WTC11 (cell line): ENCODE measurements at regions not wholly inside any gene's neighbourhood (a gene's known extent, or its start where the extent isn't known, plus 50 kb on each side); places are given as distances from the start of the nearest gene placed in this dataset.

Experiments
- ATAC-seq: fragments of 200-7000 bp; cut with Tn5 transposase; 2 replicates; pipeline ENCODE4 v1.10.0; 2021; ENCODE audit warnings: mild to moderate bottlenecking, moderate library complexity
- CTCF ChIA-PET: fragments of 300-600 bp; sonication (Branson Sonifier 250); formaldehyde crosslinking; loops from one replicate; lab custom pipeline; 2021; ENCODE audit warnings: antibody characterized with exemption; lab: Charles Lee
- POLR2A ChIA-PET: fragments of 350-600 bp; sonication (Branson Sonifier 250); formaldehyde crosslinking; loops from one replicate; lab custom pipeline; 2021; ENCODE audit warnings: antibody characterized with exemption; lab: Charles Lee
- DNase-seq: peaks from one replicate; pipeline ENCODE4 v3.0.0; 2021; ENCODE audit warnings: low spot score
- H3K27ac Mint-ChIP-seq: 2 replicates; pipeline ENCODE4 v1.8.0; 2021; ENCODE audit warnings: mixed read lengths
- H3K27me3 Mint-ChIP-seq: 2 replicates; pipeline ENCODE4 v1.8.0; 2021; ENCODE audit warnings: low read depth, mild to moderate bottlenecking, moderate library complexity, mixed read lengths
- H3K36me3 Mint-ChIP-seq: 2 replicates; pipeline ENCODE4 v1.8.0; 2021; ENCODE audit warnings: mixed read lengths
- H3K4me1 Mint-ChIP-seq: 2 replicates; pipeline ENCODE4 v1.8.0; 2022; ENCODE audit warnings: mixed read lengths
- H3K4me3 Mint-ChIP-seq: 2 replicates; pipeline ENCODE4 v1.8.0; 2021; ENCODE audit warnings: mild to moderate bottlenecking, moderate library complexity, mixed read lengths
- H3K9me3 Mint-ChIP-seq: 2 replicates; pipeline ENCODE4 v1.8.0; 2021; ENCODE audit warnings: mixed read lengths
- ELF4 ChIP-seq: sonication (generic); formaldehyde crosslinking; IDR thresholded peaks from 2 replicates; pipeline ENCODE4 v1.8.1; 2022; ENCODE audit warnings: low read depth, mild to moderate bottlenecking, moderate library complexity, missing genetic modification reagents
- GABPB1 ChIP-seq: sonication (generic); formaldehyde crosslinking; IDR thresholded peaks from 2 replicates; pipeline ENCODE4 v1.8.1; 2023; ENCODE audit warnings: mild to moderate bottlenecking, missing genetic modification reagents
- GRHL2 ChIP-seq: fragments of 250-450 bp; sonication (Bioruptor Pico); IDR thresholded peaks from 2 replicates; pipeline ENCODE4 v1.8.0; 2022; ENCODE audit warnings: mild to moderate bottlenecking, moderate library complexity; ENCODE audit not compliant: insufficient replicate concordance, severe bottlenecking
- PRRX2 ChIP-seq: fragments of 250-450 bp; sonication (Bioruptor Pico); IDR thresholded peaks from 2 replicates; pipeline ENCODE4 v1.8.0; 2021; ENCODE audit warnings: mild to moderate bottlenecking
- TF ChIP-seq, protein P1 (sequence below): sonication (generic); formaldehyde crosslinking; IDR thresholded peaks from 2 replicates; pipeline ENCODE4 v1.8.1; 2023; ENCODE audit warnings: mild to moderate bottlenecking, missing genetic modification reagents, borderline replicate concordance
- TF ChIP-seq, protein P2 (sequence below): sonication (generic); formaldehyde crosslinking; IDR thresholded peaks from 2 replicates; pipeline ENCODE4 v1.8.1; 2023; ENCODE audit warnings: mild to moderate bottlenecking, missing genetic modification reagents
- TF ChIP-seq, protein P3 (sequence below): sonication (generic); formaldehyde crosslinking; IDR thresholded peaks from 2 replicates; pipeline ENCODE4 v1.8.1; 2022; ENCODE audit warnings: low read depth, missing genetic modification reagents, borderline replicate concordance
- TF ChIP-seq, protein P4 (sequence below): sonication (generic); formaldehyde crosslinking; IDR thresholded peaks from 2 replicates; pipeline ENCODE4 v1.8.0; 2023; ENCODE audit warnings: missing genetic modification reagents, mild to moderate bottlenecking, borderline replicate concordance

DNA sequence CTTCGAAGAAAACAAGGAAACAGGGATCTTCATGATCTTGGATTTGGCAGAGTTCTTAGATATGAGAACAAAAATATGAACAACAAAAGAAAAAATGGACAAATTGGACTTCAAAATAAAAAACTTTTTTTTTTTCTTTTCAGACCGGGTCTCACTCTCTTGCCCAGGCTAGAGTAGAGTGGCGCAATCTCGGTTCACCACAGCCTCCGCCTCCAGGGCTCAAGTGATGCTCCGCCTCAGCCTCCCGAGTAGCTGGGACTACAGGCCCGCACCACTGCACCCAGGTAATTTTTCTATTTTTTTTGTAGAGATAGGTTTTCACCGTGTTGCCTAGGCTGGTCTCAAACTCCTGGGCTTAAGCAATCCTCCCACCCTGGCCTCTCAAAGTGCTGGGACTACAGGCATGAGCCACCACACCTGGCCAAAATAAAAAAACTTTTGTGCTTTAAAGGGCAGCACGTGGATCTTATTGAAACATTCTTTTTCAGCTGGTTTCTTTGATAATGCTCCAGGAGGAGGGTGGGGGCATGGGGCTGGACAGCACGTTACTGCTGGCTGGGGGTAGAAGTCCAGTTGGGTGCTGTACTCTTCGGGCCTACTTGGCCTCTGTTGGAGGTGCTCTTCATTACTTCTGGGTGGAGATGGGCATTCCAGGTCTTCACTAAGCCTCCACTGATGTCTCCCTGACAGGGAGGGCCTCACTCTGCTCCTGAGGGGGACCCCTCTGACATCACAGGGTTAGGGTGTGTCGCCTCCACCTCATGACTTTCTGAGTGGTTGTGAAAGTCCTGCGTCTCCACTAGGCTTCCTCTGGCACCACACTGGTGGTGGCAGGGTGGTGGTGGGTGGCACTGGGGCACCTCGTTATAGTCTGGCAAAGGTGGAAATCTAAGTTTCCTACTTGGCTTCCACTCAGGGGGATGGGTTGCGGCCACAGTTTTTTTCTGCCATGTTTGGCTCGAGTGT, 150.5 kb upstream of the XPO1 start (continued):
- no peak for TF ChIP-seq ELF4 (CRISPR knock-in tag)
- TF ChIP-seq, protein P1, sequence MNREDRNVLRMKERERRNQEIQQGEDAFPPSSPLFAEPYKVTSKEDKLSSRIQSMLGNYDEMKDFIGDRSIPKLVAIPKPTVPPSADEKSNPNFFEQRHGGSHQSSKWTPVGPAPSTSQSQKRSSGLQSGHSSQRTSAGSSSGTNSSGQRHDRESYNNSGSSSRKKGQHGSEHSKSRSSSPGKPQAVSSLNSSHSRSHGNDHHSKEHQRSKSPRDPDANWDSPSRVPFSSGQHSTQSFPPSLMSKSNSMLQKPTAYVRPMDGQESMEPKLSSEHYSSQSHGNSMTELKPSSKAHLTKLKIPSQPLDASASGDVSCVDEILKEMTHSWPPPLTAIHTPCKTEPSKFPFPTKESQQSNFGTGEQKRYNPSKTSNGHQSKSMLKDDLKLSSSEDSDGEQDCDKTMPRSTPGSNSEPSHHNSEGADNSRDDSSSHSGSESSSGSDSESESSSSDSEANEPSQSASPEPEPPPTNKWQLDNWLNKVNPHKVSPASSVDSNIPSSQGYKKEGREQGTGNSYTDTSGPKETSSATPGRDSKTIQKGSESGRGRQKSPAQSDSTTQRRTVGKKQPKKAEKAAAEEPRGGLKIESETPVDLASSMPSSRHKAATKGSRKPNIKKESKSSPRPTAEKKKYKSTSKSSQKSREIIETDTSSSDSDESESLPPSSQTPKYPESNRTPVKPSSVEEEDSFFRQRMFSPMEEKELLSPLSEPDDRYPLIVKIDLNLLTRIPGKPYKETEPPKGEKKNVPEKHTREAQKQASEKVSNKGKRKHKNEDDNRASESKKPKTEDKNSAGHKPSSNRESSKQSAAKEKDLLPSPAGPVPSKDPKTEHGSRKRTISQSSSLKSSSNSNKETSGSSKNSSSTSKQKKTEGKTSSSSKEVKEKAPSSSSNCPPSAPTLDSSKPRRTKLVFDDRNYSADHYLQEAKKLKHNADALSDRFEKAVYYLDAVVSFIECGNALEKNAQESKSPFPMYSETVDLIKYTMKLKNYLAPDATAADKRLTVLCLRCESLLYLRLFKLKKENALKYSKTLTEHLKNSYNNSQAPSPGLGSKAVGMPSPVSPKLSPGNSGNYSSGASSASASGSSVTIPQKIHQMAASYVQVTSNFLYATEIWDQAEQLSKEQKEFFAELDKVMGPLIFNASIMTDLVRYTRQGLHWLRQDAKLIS (CRISPR knock-in tag): no peak

DNA sequence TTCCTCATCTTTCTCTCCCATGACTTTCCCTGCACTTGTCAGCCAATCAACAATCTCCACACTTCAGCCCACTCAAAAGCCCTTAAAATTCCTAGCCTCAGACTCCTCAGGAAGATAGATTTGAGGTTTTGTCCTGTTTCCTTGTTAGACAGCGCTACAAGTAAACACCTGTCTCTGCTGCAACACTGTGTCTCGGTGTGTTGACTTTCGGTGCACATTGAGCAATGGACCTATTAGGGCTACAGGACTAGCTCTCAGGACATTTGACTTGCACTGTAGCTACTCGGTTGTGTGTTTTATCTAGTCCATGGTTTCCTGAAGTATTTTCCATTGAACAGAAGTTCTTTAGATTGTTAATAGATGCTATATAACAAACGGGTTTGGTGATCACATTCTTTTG, 140.9 kb upstream of the XPO1 start:
- POLR2A ChIA-PET: no interaction called here

DNA sequence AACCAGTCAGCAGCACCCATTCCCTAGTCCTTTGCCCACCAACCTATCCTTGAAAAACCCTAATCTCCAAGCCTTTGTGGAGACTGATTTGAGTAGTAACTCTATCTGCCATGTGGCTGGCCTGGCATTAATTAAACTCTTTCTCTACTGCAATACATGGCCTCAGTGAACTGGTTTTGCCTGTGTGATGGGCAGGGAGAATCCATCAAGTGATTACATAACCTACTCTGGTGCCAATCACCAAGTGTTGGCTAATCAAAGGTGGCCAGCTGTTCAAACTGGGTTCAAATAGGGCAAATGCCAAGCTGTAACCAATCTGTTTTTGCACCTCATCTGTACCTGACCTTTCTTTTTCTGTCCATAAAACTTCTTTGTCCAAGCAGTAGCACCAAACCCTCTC, 139.8 kb upstream of the XPO1 start:
- H3K4me1 Mint-ChIP-seq: no peaks in the 10 kb centered on the region
- TF ChIP-seq GRHL2 (no peak), PRRX2 (CRISPR knock-in tag) (no peak)
- TF ChIP-seq, protein P2, sequence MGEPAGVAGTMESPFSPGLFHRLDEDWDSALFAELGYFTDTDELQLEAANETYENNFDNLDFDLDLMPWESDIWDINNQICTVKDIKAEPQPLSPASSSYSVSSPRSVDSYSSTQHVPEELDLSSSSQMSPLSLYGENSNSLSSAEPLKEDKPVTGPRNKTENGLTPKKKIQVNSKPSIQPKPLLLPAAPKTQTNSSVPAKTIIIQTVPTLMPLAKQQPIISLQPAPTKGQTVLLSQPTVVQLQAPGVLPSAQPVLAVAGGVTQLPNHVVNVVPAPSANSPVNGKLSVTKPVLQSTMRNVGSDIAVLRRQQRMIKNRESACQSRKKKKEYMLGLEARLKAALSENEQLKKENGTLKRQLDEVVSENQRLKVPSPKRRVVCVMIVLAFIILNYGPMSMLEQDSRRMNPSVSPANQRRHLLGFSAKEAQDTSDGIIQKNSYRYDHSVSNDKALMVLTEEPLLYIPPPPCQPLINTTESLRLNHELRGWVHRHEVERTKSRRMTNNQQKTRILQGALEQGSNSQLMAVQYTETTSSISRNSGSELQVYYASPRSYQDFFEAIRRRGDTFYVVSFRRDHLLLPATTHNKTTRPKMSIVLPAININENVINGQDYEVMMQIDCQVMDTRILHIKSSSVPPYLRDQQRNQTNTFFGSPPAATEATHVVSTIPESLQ (CRISPR knock-in tag): no peak
- TF ChIP-seq, protein P3, sequence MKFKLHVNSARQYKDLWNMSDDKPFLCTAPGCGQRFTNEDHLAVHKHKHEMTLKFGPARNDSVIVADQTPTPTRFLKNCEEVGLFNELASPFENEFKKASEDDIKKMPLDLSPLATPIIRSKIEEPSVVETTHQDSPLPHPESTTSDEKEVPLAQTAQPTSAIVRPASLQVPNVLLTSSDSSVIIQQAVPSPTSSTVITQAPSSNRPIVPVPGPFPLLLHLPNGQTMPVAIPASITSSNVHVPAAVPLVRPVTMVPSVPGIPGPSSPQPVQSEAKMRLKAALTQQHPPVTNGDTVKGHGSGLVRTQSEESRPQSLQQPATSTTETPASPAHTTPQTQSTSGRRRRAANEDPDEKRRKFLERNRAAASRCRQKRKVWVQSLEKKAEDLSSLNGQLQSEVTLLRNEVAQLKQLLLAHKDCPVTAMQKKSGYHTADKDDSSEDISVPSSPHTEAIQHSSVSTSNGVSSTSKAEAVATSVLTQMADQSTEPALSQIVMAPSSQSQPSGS: no peak
- POLR2A ChIA-PET: no interaction called here
- no peak overlapping the region for H3K4me3 Mint-ChIP-seq
- H3K27me3 Mint-ChIP-seq: no peaks in the 10 kb centered on the region; the same call in 1 of the 2 replicates
- H3K9me3 Mint-ChIP-seq: peaks cover 37% of the 10 kb centered on the region
- CTCF ChIA-PET: no interaction called here
- no peak overlapping the region for H3K27ac Mint-ChIP-seq
- ATAC-seq (no peak), DNase-seq (no peak)
- H3K36me3 Mint-ChIP-seq: peaks cover 19% of the 10 kb centered on the region

More for the DNA sequence above, 140.9 kb upstream of the XPO1 start:
- ATAC-seq (no peak), DNase-seq (no peak)
- peaks cover 18% of the 10 kb centered on the region for H3K36me3 Mint-ChIP-seq
- H3K4me3 Mint-ChIP-seq: no peak overlapping the region
- peaks cover 33% of the 10 kb centered on the region for H3K9me3 Mint-ChIP-seq
- H3K27ac Mint-ChIP-seq: no peak overlapping the region
- no peaks in the 10 kb centered on the region for H3K4me1 Mint-ChIP-seq
- TF ChIP-seq GABPB1 (CRISPR knock-in tag): peak; percentile 55; the same call in 1 of the 2 replicates
- TF ChIP-seq, protein P4, sequence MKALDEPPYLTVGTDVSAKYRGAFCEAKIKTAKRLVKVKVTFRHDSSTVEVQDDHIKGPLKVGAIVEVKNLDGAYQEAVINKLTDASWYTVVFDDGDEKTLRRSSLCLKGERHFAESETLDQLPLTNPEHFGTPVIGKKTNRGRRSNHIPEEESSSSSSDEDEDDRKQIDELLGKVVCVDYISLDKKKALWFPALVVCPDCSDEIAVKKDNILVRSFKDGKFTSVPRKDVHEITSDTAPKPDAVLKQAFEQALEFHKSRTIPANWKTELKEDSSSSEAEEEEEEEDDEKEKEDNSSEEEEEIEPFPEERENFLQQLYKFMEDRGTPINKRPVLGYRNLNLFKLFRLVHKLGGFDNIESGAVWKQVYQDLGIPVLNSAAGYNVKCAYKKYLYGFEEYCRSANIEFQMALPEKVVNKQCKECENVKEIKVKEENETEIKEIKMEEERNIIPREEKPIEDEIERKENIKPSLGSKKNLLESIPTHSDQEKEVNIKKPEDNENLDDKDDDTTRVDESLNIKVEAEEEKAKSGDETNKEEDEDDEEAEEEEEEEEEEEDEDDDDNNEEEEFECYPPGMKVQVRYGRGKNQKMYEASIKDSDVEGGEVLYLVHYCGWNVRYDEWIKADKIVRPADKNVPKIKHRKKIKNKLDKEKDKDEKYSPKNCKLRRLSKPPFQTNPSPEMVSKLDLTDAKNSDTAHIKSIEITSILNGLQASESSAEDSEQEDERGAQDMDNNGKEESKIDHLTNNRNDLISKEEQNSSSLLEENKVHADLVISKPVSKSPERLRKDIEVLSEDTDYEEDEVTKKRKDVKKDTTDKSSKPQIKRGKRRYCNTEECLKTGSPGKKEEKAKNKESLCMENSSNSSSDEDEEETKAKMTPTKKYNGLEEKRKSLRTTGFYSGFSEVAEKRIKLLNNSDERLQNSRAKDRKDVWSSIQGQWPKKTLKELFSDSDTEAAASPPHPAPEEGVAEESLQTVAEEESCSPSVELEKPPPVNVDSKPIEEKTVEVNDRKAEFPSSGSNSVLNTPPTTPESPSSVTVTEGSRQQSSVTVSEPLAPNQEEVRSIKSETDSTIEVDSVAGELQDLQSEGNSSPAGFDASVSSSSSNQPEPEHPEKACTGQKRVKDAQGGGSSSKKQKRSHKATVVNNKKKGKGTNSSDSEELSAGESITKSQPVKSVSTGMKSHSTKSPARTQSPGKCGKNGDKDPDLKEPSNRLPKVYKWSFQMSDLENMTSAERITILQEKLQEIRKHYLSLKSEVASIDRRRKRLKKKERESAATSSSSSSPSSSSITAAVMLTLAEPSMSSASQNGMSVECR (CRISPR knock-in tag): no peak
- TF ChIP-seq, all 79 proteins: peak for 1
- no peaks in the 10 kb centered on the region; the same call in 1 of the 2 replicates for H3K27me3 Mint-ChIP-seq
- CTCF ChIA-PET: no interaction called here
